ENCODE measurements at regions not wholly inside any gene's neighbourhood (a gene's known extent, or its start where the extent isn't known, plus 50 kb on each side); places are given as distances from the start of the nearest gene placed in this dataset.

- TF ChIP-seq POLR2A (IDR thresholded peaks at IDR 0.05) (no peak), EP300 (IDR thresholded peaks at IDR 0.05) (no peak)
- TF ChIP-seq, protein P1, sequence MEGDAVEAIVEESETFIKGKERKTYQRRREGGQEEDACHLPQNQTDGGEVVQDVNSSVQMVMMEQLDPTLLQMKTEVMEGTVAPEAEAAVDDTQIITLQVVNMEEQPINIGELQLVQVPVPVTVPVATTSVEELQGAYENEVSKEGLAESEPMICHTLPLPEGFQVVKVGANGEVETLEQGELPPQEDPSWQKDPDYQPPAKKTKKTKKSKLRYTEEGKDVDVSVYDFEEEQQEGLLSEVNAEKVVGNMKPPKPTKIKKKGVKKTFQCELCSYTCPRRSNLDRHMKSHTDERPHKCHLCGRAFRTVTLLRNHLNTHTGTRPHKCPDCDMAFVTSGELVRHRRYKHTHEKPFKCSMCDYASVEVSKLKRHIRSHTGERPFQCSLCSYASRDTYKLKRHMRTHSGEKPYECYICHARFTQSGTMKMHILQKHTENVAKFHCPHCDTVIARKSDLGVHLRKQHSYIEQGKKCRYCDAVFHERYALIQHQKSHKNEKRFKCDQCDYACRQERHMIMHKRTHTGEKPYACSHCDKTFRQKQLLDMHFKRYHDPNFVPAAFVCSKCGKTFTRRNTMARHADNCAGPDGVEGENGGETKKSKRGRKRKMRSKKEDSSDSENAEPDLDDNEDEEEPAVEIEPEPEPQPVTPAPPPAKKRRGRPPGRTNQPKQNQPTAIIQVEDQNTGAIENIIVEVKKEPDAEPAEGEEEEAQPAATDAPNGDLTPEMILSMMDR (IDR thresholded peaks at IDR 0.05), result no peak
Measured at GRCh38 chr5:56683281-56683680, 132.1 kb upstream of the MAP3K1 start.

Measured in upper lobe of left lung (tissue), 4 donors.